Smooth muscle cell (in vitro differentiated cells): ENCODE measurements at regions not wholly inside any gene's neighbourhood (a gene's known extent, or its start where the extent isn't known, plus 50 kb on each side); places are given as distances from the start of the nearest gene placed in this dataset.

Source experiments
- DNase-seq: peaks from one replicate; lab custom pipeline; 2025; ENCODE audit not compliant: unreplicated experiment; lab: John Stamatoyannopoulos, UW
- H2AFZ ChIP-seq: fragments of 200-600 bp; sonication (generic); 2 replicates; pipeline ENCODE4 v1.6.0; 2016; ENCODE audit warnings: antibody characterized with exemption, low read depth, mild to moderate bottlenecking
- H3F3A ChIP-seq: fragments of 200-600 bp; sonication (generic); 2 replicates; pipeline ENCODE4 v1.6.0; 2017; ENCODE audit warnings: antibody characterized with exemption, low read depth
- H3K27ac ChIP-seq: fragments of 200-600 bp; sonication (generic); 2 replicates; pipeline ENCODE4 v1.5.1; 2016; ENCODE audit warnings: low read depth, mild to moderate bottlenecking
- H3K27me3 ChIP-seq: fragments of 200-600 bp; sonication (generic); 2 replicates; pipeline ENCODE4 v1.6.1; 2016; ENCODE audit warnings: low read depth, mild to moderate bottlenecking
- H3K36me3 ChIP-seq: fragments of 200-600 bp; sonication (generic); 2 replicates; pipeline ENCODE4 v1.5.1; 2016; ENCODE audit warnings: low read depth
- H3K4me1 ChIP-seq: fragments of 200-600 bp; sonication (generic); 2 replicates; pipeline ENCODE4 v1.5.1; 2016; ENCODE audit warnings: low read depth
- H3K4me2 ChIP-seq: fragments of 200-600 bp; sonication (generic); 2 replicates; pipeline ENCODE4 v1.6.0; 2016; ENCODE audit warnings: mild to moderate bottlenecking
- H3K4me3 ChIP-seq: fragments of 200-600 bp; sonication (generic); 2 replicates; pipeline ENCODE4 v1.5.1; 2016; ENCODE audit warnings: mild to moderate bottlenecking
- H3K79me2 ChIP-seq: fragments of 200-600 bp; sonication (generic); 2 replicates; pipeline ENCODE4 v1.6.0; 2016; ENCODE audit warnings: low read depth, mild to moderate bottlenecking
- H3K9ac ChIP-seq: fragments of 200-600 bp; sonication (generic); 2 replicates; pipeline ENCODE4 v1.6.0; 2016; ENCODE audit warnings: low read depth
- H3K9me3 ChIP-seq: fragments of 200-600 bp; sonication (generic); replicated peaks from 2 replicates; pipeline ENCODE4 v1.5.1; 2016; ENCODE audit warnings: low read depth
- H4K20me1 ChIP-seq: fragments of 200-600 bp; sonication (generic); 2 replicates; pipeline ENCODE4 v1.6.0; 2016; ENCODE audit warnings: low read depth
- CTCF ChIP-seq: fragments of 200-600 bp; sonication (generic); IDR thresholded peaks from 2 replicates; pipeline ENCODE4 v1.5.1; 2017; ENCODE audit warnings: borderline replicate concordance, mild to moderate bottlenecking, antibody characterized with exemption; ENCODE audit not compliant: insufficient read depth, poor library complexity, severe bottlenecking
- WGBS: methylation state at CpG from one replicate; pipeline ENCODE4 v1.1.7; 2016; ENCODE audit warnings: low lambda C conversion rate; 5-methylcytosine and 5-hydroxymethylcytosine counted together

- Histone ChIP-seq H3K9ac (no peak overlapping the region), H3K4me1 (no peaks in the 10 kb centered on the region), H3F3A (no peaks in the 10 kb centered on the region), H2AFZ (no peak overlapping the region), H3K27me3 (no peaks in the 10 kb centered on the region), H3K79me2 (no peaks in the 10 kb centered on the region), H3K27ac (no peak overlapping the region), H3K36me3 (no peaks in the 10 kb centered on the region), H3K4me3 (no peak overlapping the region), H3K4me2 (no peak overlapping the region), H3K9me3 (no peaks in the 10 kb centered on the region), H4K20me1 (no peaks in the 10 kb centered on the region)
- 82% methylated on average over 5 of the region's 5 CpGs for WGBS
- no peak for DNase-seq
- no peak for TF ChIP-seq CTCF
Measured at GRCh38 chr5:89384391-89384790, 501.4 kb upstream of the MEF2C start.

- no peaks in the 10 kb centered on the region for H3K36me3 ChIP-seq
- no peak overlapping the region for H2AFZ ChIP-seq
- H4K20me1 ChIP-seq, result no peaks in the 10 kb centered on the region
- no peaks in the 10 kb centered on the region for H3K9me3 ChIP-seq
- peaks cover 7% of the 10 kb centered on the region for H3K27me3 ChIP-seq
- H3F3A ChIP-seq, result no peaks in the 10 kb centered on the region
- no peak overlapping the region for H3K4me2 ChIP-seq
- no peaks in the 10 kb centered on the region for H3K79me2 ChIP-seq
- no peak for TF ChIP-seq CTCF
- H3K4me3 ChIP-seq, result no peak overlapping the region
- no peak for DNase-seq
- H3K27ac ChIP-seq, result no peak overlapping the region
- H3K9ac ChIP-seq, result no peak overlapping the region
- no peaks in the 10 kb centered on the region for H3K4me1 ChIP-seq
Measured at GRCh38 chr5:89380635-89381034, 497.7 kb upstream of the MEF2C start.

GRCh38 chr5:89377767-89378455, 494.9 kb upstream of the MEF2C start:
- DNase-seq, result no peak
- Histone ChIP-seq H3K36me3 (no peaks in the 10 kb centered on the region), H3K9me3 (no peaks in the 10 kb centered on the region), H3K79me2 (no peaks in the 10 kb centered on the region), H3K9ac (no peak overlapping the region), H4K20me1 (no peaks in the 10 kb centered on the region), H3K27ac (no peak overlapping the region), H3K4me3 (no peak overlapping the region), H2AFZ (no peak overlapping the region), H3F3A (no peaks in the 10 kb centered on the region), H3K4me1 (no peaks in the 10 kb centered on the region), H3K4me2 (no peak overlapping the region), H3K27me3 (peaks cover 7% of the 10 kb centered on the region)
- whole genome bisulfite sequencing, result 85% methylated on average over 13 of the region's 13 CpGs
- TF ChIP-seq CTCF, result no peak

- Histone ChIP-seq H3K9ac (no peak overlapping the region), H3F3A (no peaks in the 10 kb centered on the region), H3K27ac (no peak overlapping the region), H4K20me1 (no peaks in the 10 kb centered on the region), H3K27me3 (peaks cover 7% of the 10 kb centered on the region), H2AFZ (no peak overlapping the region), H3K4me2 (no peak overlapping the region), H3K36me3 (no peaks in the 10 kb centered on the region), H3K4me3 (no peak overlapping the region), H3K9me3 (no peaks in the 10 kb centered on the region), H3K79me2 (no peaks in the 10 kb centered on the region), H3K4me1 (no peaks in the 10 kb centered on the region)
- no peak for TF ChIP-seq CTCF
- DNase-seq, result no peak
Measured at GRCh38 chr5:89374818-89375521, 492.0 kb upstream of the MEF2C start.
